Kidney (tissue), 13 donors: ENCODE measurements at regions not wholly inside any gene's neighbourhood (a gene's known extent, or its start where the extent isn't known, plus 50 kb on each side); places are given as distances from the start of the nearest gene placed in this dataset.

Source experiments
- DNase-seq, 5 donors: peaks; one replicate each; pipeline ENCODE4 v3.0.0-alpha.2; 2013 to 2020
- FAIRE-seq: peaks from 2 replicates; lab custom pipeline; 2012; peaks lifted over from hg19 to GRCh38; lab: Jason Lieb, UNC
- H3K27ac ChIP-seq, 2 donors: one replicate each; pipeline ENCODE4 v1.7.0; 2013; ENCODE audit warnings: low read depth in 2 of 2, low read length in 2 of 2, inconsistent platforms in 1 of 2
- H3K27me3 ChIP-seq: one replicate; pipeline ENCODE4 v1.7.1; 2013; ENCODE audit warnings: low read length, inconsistent platforms; ENCODE audit not compliant: control insufficient read depth, insufficient read depth
- H3K36me3 ChIP-seq, 3 donors: one replicate each; pipeline versions ENCODE4 v1.7.0 to v1.7.1; 2013; ENCODE audit warnings: low read length in 3 of 3, control low read depth in 1 of 3, inconsistent platforms in 1 of 3; ENCODE audit not compliant: insufficient read depth in 3 of 3, control insufficient read depth in 2 of 3
- H3K4me1 ChIP-seq, 3 donors: one replicate each; pipeline versions ENCODE4 v1.7.0 to v1.7.1; 2013; ENCODE audit warnings: low read length in 3 of 3, inconsistent platforms in 1 of 3, low read depth in 1 of 3; ENCODE audit not compliant: control insufficient read depth in 2 of 3, insufficient read depth in 2 of 3
- H3K4me3 ChIP-seq, 3 donors: one replicate each; pipeline versions ENCODE4 v1.7.0 to v1.8.1; 2013; ENCODE audit warnings: low read length in 3 of 3, control low read depth in 1 of 3, inconsistent platforms in 1 of 3
- H3K9ac ChIP-seq, 3 donors: one replicate each; pipeline versions ENCODE4 v1.7.0 to v1.7.1; 2013; ENCODE audit warnings: low read length in 3 of 3, control low read depth in 1 of 3, inconsistent platforms in 1 of 3
- H3K9me3 ChIP-seq, 3 donors: one replicate each; pipeline versions ENCODE4 v1.7.0 to v1.7.1; 2013; ENCODE audit warnings: low read length in 3 of 3, control low read depth in 1 of 3, inconsistent platforms in 1 of 3; ENCODE audit not compliant: control insufficient read depth in 2 of 3, insufficient read depth in 1 of 3
- intact Hi-C: fragments of 100-400 bp; cut with DNase I; formaldehyde crosslinking; loops from one replicate; pipeline ENCODE4 v1.11.1; 2022
- TF ChIP-seq, protein P1 (sequence below): IDR thresholded peaks from 3 replicates; pipeline ENCODE4 v1.5.1; 2012; ENCODE audit warnings: mild to moderate bottlenecking, moderate library complexity, borderline replicate concordance; ENCODE audit not compliant: insufficient read depth; ENCODE audit errors: extremely low read depth
- donor health status: control.
- donor health status: control.
- donor health status: control.
- donor health status: control.
- donor health status: control.
- donor health status: DM: yes; HTN: yes; CAD: no.
- donor health status: Normal renal cell carcinoma (clear cell type).

DNA sequence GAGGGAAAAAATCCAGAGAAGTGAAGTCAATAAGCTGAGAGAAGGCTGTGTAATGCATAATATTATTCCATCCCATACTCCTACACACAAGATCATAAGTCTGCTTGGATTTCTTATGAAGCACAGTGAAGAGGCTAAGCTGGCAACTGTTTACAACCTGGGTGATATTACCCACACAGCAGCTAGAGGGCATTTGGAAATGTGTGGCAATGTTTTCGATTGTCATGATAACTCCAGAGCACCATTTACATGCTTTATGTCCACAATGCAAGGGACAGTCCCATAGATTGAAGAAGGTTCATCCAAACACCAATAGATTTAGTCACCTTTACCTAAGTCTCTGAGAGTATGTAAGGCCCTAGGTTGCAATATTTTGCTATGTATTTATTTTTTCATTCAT lies 412.2 kb downstream of the PPP3CA start:
- Histone ChIP-seq H3K9me3 (no peaks in the 10 kb centered on the region), H3K36me3 (no peaks in the 10 kb centered on the region), H3K4me3 (no peak overlapping the region), H3K9ac (no peak overlapping the region), H3K27me3 (no peaks in the 10 kb centered on the region), H3K4me1 (no peaks in the 10 kb centered on the region), H3K27ac (no peak overlapping the region)
- DNase-seq (no peak), FAIRE-seq (no peak)
- intact Hi-C loops, result no loop called here
- TF ChIP-seq, protein P1, sequence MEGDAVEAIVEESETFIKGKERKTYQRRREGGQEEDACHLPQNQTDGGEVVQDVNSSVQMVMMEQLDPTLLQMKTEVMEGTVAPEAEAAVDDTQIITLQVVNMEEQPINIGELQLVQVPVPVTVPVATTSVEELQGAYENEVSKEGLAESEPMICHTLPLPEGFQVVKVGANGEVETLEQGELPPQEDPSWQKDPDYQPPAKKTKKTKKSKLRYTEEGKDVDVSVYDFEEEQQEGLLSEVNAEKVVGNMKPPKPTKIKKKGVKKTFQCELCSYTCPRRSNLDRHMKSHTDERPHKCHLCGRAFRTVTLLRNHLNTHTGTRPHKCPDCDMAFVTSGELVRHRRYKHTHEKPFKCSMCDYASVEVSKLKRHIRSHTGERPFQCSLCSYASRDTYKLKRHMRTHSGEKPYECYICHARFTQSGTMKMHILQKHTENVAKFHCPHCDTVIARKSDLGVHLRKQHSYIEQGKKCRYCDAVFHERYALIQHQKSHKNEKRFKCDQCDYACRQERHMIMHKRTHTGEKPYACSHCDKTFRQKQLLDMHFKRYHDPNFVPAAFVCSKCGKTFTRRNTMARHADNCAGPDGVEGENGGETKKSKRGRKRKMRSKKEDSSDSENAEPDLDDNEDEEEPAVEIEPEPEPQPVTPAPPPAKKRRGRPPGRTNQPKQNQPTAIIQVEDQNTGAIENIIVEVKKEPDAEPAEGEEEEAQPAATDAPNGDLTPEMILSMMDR, result peak; percentile 19

GRCh38 chr4:100933628-100934027 lies 413.7 kb downstream of the PPP3CA start:
- TF ChIP-seq, protein P1, result no peak
- FAIRE-seq, result no peak

GRCh38 chr4:100929758-100930157 lies 411.9 kb upstream of the EMCN start:
- no peaks in the 10 kb centered on the region for H3K36me3 ChIP-seq
- no peaks in the 10 kb centered on the region for H3K9me3 ChIP-seq
- DNase-seq (peak in 2 of 5 donors; percentile 11 to 39), FAIRE-seq (no peak)
- TF ChIP-seq, protein P1, result no peak
- no peaks in the 10 kb centered on the region for H3K4me1 ChIP-seq
- no peak overlapping the region for H3K27ac ChIP-seq
- no peaks in the 10 kb centered on the region for H3K27me3 ChIP-seq
- H3K9ac ChIP-seq, result no peak overlapping the region
- H3K4me3 ChIP-seq, result no peak overlapping the region
- intact Hi-C loops, result no loop called here

More at GRCh38 chr4:100933628-100934027, 413.7 kb downstream of the PPP3CA start:
- H3K4me3 ChIP-seq, result peak overlapping the region in 1 of 3 donors; percentile 19
- H3K4me1 ChIP-seq, result no peaks in the 10 kb centered on the region
- intact Hi-C loops, result no loop called here
- DNase-seq, result no peak
- no peak overlapping the region for H3K27ac ChIP-seq
- no peak overlapping the region for H3K9ac ChIP-seq
- H3K9me3 ChIP-seq, result no peaks in the 10 kb centered on the region
- H3K36me3 ChIP-seq, result no peaks in the 10 kb centered on the region
- H3K27me3 ChIP-seq, result no peaks in the 10 kb centered on the region

- no peak overlapping the region for H3K4me3 ChIP-seq
- DNase-seq, result no peak
- no peaks in the 10 kb centered on the region for H3K36me3 ChIP-seq
- H3K27me3 ChIP-seq, result no peaks in the 10 kb centered on the region
- no peaks in the 10 kb centered on the region for H3K4me1 ChIP-seq
- no peaks in the 10 kb centered on the region for H3K9me3 ChIP-seq
- H3K27ac ChIP-seq, result no peak overlapping the region
- FAIRE-seq, result no peak
- H3K9ac ChIP-seq, result no peak overlapping the region
- intact Hi-C loops, result no loop called here
- TF ChIP-seq, protein P1, result no peak
Observed at GRCh38 chr4:100929135-100929534, 411.3 kb upstream of the EMCN start.
